ENCODE measurements at regions not wholly inside any gene's neighbourhood (a gene's known extent, or its start where the extent isn't known, plus 50 kb on each side); places are given as distances from the start of the nearest gene placed in this dataset.

GRCh38 chr2:167572883-167573619 is 674.3 kb downstream of the STK39 start:
- TF ChIP-seq CTCF (IDR thresholded peaks at IDR 0.05 in 8 of 11, conservative IDR thresholded peaks at IDR 0.05 in 3 of 11) (no peak), POLR2A (IDR thresholded peaks at IDR 0.05) (no peak), POLR2AphosphoS5 (IDR thresholded peaks at IDR 0.05) (no peak)
